ENCODE measurements at regions not wholly inside any gene's neighbourhood (a gene's known extent, or its start where the extent isn't known, plus 50 kb on each side); places are given as distances from the start of the nearest gene placed in this dataset.
"Not testable (repeated sequence)": the region's sequence is repeated elsewhere in the genome, so short reads cannot be mapped to it uniquely, and the experiment has no call there.

DNA sequence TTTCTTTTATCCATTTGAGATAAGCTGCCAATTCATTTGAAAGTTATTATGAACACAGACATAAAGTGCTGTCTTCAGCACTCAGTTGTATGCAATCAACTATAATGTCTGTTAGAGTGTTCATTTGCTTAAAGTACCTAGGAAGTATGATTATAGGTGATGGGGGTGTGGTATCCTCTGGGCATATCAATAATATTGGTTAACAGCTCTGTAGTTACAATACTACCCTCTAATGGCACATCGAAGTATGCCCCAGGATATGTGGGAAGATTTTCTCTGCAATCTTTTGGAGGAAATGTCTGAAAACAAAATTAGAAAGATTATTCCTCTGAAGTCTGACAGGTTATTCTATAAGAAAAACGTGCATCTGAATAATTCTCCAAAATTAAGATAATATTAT is 429.7 kb downstream of the ARL4A start:
- no peak overlapping the region for H3K4me3 ChIP-seq (replicated peaks; ENCODE audit: insufficient read depth, low read length)
- no peak for DNase-seq (ENCODE audit: low read depth in 1 of 2, low spot score in 1 of 2)
- TF ChIP-seq, protein P1, sequence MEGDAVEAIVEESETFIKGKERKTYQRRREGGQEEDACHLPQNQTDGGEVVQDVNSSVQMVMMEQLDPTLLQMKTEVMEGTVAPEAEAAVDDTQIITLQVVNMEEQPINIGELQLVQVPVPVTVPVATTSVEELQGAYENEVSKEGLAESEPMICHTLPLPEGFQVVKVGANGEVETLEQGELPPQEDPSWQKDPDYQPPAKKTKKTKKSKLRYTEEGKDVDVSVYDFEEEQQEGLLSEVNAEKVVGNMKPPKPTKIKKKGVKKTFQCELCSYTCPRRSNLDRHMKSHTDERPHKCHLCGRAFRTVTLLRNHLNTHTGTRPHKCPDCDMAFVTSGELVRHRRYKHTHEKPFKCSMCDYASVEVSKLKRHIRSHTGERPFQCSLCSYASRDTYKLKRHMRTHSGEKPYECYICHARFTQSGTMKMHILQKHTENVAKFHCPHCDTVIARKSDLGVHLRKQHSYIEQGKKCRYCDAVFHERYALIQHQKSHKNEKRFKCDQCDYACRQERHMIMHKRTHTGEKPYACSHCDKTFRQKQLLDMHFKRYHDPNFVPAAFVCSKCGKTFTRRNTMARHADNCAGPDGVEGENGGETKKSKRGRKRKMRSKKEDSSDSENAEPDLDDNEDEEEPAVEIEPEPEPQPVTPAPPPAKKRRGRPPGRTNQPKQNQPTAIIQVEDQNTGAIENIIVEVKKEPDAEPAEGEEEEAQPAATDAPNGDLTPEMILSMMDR (IDR thresholded peaks at IDR 0.05; ENCODE audit: insufficient read depth, low read length): no peak
- TF ChIP-seq POLR2AphosphoS5 (IDR thresholded peaks at IDR 0.05; ENCODE audit: low read depth) (no peak), REST (IDR thresholded peaks at IDR 0.05; ENCODE audit: insufficient replicate concordance, low read depth) (no peak), SPI1 (IDR thresholded peaks at IDR 0.05; ENCODE audit: borderline replicate concordance, low read depth) (no peak), GABPA (IDR thresholded peaks at IDR 0.05; ENCODE audit: low read depth) (no peak)
- no peaks in the 10 kb centered on the region for H3K27me3 ChIP-seq (ENCODE audit: insufficient read depth, poor library complexity, severe bottlenecking)
- no peak overlapping the region for H3K27ac ChIP-seq (replicated peaks)

DNA sequence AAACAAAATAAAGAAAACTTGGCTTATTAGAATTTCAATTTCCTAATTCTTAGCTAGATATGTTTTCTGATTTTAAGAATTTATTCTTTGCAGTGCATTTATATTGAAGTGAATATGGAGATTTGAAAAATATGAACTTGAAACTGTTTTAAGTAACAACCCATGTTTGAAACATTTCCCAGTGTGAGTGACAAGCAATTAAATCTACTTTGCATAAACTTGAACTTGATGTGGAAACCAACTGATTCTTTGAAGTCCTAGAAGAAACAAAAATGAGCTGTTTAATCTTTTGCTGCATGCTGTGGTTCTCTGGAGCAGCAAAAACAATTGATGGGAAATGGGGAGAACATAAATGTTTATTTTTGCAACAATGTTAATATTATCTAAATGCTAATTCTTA is 430.2 kb downstream of the ARL4A start:
- TF ChIP-seq, protein P1 (IDR thresholded peaks at IDR 0.05; ENCODE audit: insufficient read depth, low read length): no peak
- TF ChIP-seq GABPA (IDR thresholded peaks at IDR 0.05; ENCODE audit: low read depth) (no peak), REST (IDR thresholded peaks at IDR 0.05; ENCODE audit: insufficient replicate concordance, low read depth) (no peak), SPI1 (IDR thresholded peaks at IDR 0.05; ENCODE audit: borderline replicate concordance, low read depth) (no peak), POLR2AphosphoS5 (IDR thresholded peaks at IDR 0.05; ENCODE audit: low read depth) (no peak)
- Histone ChIP-seq H3K27me3 (ENCODE audit: insufficient read depth, poor library complexity, severe bottlenecking) (no peaks in the 10 kb centered on the region), H3K4me3 (replicated peaks; ENCODE audit: insufficient read depth, low read length) (no peak overlapping the region), H3K27ac (replicated peaks) (no peak overlapping the region)
- DNase-seq (ENCODE audit: low read depth in 1 of 2, low spot score in 1 of 2): no peak

DNA sequence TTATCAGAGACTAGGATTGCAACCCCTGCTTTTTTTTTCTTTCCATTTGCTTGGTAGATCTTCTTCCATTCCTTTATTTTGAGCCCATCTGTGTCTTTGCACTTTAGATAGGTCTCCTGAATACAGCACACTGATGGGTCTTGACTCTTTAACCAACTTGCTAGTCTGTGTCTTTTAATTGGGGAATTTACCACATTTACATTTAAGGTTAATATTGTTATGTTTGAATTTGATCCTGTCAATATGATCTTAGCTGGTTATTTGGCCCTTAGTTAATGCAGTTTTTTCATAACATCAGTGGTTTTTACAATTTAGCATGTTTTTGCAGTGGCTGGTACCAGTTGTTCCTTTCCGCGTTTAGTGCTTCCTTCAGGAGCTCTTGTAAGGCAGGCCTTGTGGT is 437.2 kb downstream of the ARL4A start:
- H3K27me3 ChIP-seq (ENCODE audit: insufficient read depth, poor library complexity, severe bottlenecking); H3K27ac ChIP-seq (replicated peaks); H3K4me3 ChIP-seq (replicated peaks; ENCODE audit: insufficient read depth, low read length); DNase-seq (ENCODE audit: low read depth in 1 of 2, low spot score in 1 of 2): not testable (repeated sequence)

DNA sequence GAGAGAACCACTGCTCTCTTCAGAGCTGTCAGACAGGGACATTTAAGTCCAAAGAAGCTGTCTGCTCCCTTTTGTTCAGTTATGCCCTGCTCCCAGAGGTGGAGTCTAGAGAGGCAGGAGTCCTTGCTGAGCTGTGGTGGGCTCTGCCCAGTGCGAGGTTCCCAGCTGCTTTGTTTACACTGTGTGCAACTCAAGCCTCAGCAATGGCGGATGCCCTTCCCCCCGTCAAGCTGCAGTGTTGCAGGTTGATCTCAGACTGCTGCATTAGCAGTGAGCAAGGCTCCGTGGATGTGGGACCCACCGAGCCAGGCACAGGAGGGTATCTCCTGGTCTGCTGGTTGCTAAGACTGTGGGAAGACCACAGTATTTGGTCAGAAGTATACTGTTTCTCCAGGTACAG is 438.9 kb downstream of the ARL4A start:
- Histone ChIP-seq H3K4me3 (replicated peaks; ENCODE audit: insufficient read depth, low read length) (no peak overlapping the region), H3K27ac (replicated peaks) (no peak overlapping the region), H3K27me3 (ENCODE audit: insufficient read depth, poor library complexity, severe bottlenecking) (no peaks in the 10 kb centered on the region)
- DNase-seq (ENCODE audit: low read depth in 1 of 2, low spot score in 1 of 2): no peak
- TF ChIP-seq GABPA (IDR thresholded peaks at IDR 0.05; ENCODE audit: low read depth): no peak
- TF ChIP-seq SPI1 (IDR thresholded peaks at IDR 0.05; ENCODE audit: borderline replicate concordance, low read depth): no peak
- TF ChIP-seq, protein P1 (IDR thresholded peaks at IDR 0.05; ENCODE audit: insufficient read depth, low read length): no peak
- TF ChIP-seq POLR2AphosphoS5 (IDR thresholded peaks at IDR 0.05; ENCODE audit: low read depth): no peak
- no peak for TF ChIP-seq REST (IDR thresholded peaks at IDR 0.05; ENCODE audit: insufficient replicate concordance, low read depth)
